Epithelial cell of esophagus (primary cell): ENCODE measurements at regions not wholly inside any gene's neighbourhood (a gene's known extent, or its start where the extent isn't known, plus 50 kb on each side); places are given as distances from the start of the nearest gene placed in this dataset.

ENCODE experiments used
- DNase-seq: peaks from one replicate; pipeline ENCODE4 v3.0.0; 2010; ENCODE audit warnings: low read depth
- H3K4me3 ChIP-seq: 2 replicates; pipeline ENCODE4 v1.5.1; 2011; ENCODE audit warnings: mild to moderate bottlenecking, low read length, control low read depth
- TF ChIP-seq, protein P1 (sequence below): IDR thresholded peaks from 2 replicates; pipeline ENCODE4 v1.5.1; 2011; ENCODE audit warnings: low read depth, mild to moderate bottlenecking, low read length, control low read depth, inconsistent platforms; ENCODE audit not compliant: insufficient read depth; ENCODE audit errors: missing control alignments

DNA sequence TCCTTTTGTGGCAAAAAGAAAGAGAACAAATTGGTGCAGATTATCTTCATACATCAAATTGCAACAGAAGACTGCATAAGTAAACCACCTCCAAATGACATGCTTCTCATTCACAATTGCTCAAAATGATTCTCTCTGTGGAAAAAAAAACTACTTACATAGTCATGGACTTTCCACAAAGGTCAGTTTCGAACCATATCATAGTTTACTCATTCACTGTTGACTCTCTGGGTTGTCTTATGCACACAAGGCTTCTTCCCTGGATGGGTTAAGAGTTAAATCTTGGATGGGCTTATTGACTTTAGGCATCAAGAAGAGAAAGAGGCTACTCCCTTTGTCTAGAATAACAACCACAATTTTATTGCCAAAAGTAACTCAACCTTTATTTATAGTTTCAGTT is 91.3 kb upstream of the RAB27B start:
- peak; percentile 11 for DNase-seq
- TF ChIP-seq, protein P1, sequence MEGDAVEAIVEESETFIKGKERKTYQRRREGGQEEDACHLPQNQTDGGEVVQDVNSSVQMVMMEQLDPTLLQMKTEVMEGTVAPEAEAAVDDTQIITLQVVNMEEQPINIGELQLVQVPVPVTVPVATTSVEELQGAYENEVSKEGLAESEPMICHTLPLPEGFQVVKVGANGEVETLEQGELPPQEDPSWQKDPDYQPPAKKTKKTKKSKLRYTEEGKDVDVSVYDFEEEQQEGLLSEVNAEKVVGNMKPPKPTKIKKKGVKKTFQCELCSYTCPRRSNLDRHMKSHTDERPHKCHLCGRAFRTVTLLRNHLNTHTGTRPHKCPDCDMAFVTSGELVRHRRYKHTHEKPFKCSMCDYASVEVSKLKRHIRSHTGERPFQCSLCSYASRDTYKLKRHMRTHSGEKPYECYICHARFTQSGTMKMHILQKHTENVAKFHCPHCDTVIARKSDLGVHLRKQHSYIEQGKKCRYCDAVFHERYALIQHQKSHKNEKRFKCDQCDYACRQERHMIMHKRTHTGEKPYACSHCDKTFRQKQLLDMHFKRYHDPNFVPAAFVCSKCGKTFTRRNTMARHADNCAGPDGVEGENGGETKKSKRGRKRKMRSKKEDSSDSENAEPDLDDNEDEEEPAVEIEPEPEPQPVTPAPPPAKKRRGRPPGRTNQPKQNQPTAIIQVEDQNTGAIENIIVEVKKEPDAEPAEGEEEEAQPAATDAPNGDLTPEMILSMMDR = no peak
- no peak overlapping the region for H3K4me3 ChIP-seq

DNA sequence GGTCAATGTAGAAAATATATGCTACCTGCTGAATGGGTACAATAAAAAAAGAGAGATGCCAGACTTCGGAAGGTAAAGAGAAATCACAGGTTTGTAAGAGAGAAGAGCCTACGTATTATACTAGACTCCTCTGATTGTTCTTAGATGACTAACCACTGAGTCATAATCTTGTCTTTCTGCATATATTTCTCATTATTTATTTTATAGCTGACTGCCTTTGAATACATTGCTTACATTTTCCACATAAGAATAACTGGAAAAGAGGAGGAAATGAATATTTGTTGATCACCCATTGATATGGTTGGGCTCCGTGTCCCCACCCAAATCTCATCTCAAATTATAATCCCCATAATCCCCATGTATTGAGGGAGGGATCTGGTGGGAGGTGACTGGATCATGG is 90.3 kb upstream of the RAB27B start:
- DNase-seq = peak; percentile 83
- TF ChIP-seq, protein P1 = no peak
- no peak overlapping the region for H3K4me3 ChIP-seq

DNA sequence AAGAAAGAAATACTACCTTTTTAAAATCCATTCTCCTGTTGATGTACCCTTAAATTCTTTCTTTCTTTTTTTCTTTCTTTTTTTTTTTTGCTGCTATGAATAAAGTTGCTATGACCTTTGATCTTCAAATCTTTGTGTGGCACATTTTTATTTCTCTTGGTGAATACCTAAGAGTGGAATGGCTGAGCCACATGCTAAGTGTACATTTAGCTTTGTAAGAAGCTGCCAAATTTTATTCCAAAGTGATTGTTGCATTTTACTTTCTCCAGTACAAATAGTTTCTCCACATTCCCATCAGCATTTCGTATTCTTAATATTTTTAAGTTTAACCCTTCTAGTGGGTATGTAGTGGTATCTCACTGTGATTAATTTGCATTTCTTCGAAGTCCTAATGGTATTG is 88.8 kb upstream of the RAB27B start:
- TF ChIP-seq, protein P1 = no peak
- no peak overlapping the region for H3K4me3 ChIP-seq
- DNase-seq = no peak

DNA sequence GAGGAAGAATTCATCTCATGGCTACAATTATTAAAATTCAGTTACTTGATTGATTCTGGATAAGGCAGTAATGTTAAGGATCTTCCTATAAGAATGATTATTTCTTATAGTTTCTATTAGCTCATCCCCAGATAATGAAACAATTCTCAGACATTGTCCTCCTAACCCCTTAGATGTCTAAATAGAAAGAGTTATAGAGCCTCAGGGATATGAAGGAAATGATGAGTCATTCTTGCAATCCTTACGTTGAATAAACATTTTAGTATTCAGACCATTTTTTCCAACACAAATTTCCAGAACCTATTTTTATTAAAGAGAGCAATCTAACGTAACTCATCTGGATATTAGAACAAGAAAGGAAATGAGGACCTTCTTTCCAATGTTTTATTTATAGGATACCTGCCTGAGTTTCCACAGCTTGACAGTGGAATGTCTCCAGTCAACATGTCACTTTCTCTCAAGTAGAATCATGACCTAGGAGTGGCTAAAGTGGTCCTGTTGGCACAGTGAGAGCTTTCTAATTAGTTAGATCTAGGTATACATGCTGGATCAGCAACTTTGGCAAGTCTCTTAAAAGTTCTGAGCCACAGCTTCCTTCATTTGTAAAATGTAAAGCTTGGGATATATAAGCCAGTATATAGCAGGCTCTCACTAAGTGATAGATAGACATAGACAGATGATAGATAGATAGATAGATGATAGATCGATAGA is 88.0 kb upstream of the RAB27B start:
- TF ChIP-seq, protein P1 = no peak
- peak; percentile 73 for DNase-seq

DNA sequence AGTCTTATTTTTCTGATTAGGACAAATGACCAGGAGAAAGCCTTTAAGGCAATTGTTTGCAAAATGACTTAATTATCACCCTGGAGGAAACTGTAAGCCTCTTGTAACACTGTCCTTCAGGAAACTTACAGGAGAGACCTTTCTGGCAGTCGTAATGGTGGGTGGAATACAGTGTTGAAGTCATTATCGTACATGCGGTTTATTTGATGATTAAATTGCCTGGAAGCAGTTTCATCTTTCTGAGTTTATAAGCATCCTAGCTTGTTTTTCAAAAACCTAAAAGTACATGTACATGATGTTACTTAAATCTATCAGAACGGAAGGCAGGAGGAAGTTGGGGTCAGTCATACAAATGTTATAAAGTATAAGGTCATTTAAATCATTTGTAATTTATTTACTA is 86.2 kb upstream of the RAB27B start:
- TF ChIP-seq, protein P1 = no peak
- no peak overlapping the region for H3K4me3 ChIP-seq
- DNase-seq = no peak

More for the DNA sequence above, 88.0 kb upstream of the RAB27B start:
- H3K4me3 ChIP-seq = no peak overlapping the region

DNA sequence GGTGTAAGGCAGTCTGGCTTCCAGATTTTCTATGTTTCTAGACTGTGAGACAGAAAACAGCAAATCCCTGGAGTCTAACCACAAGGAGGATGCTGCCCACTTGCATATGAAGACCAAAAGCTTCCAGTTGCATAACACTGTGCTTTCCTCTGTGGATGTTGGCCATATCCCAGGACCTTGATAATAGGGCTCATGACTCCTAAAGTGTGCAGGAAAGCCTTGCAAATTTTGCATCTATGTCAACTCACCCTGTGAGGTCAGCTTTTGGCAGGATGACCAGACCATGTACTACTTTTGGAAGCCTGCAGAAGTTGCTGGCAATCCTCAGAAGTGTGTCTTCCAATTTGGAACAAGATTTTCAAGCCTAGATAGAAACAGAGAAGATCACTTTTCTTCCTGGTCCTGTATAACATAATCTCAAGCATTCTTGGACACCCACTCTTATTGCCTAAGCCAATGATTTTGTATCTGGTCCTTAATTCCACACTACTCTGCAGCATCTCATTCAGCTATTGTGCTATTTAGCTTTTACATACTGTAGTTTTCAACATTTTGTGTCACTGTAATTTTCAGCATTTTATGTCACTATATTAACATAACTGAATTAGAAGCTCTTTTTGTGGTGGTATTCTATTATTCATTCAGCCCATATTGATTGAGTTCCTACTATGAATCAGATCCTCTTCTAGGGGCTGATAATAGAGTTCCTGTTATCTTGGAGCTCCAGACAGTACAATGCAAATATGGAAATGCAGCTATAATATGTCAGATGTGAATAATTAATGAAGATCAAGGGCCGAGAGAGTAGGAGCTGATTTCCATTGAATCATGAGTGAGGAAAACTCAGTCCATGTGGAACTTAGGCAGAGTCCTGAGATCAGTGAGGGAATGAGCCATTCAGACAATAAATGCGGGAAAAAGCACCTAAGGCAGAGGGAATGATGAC is 85.3 kb upstream of the RAB27B start:
- TF ChIP-seq, protein P1 = no peak
- no peak overlapping the region for H3K4me3 ChIP-seq
- peak; percentile 43 for DNase-seq
